ENCODE measurements at regions not wholly inside any gene's neighbourhood (a gene's known extent, or its start where the extent isn't known, plus 50 kb on each side); places are given as distances from the start of the nearest gene placed in this dataset.
"Not testable (repeated sequence)": the region's sequence is repeated elsewhere in the genome, so short reads cannot be mapped to it uniquely, and the experiment has no call there.

- H3K4me3 ChIP-seq (ENCODE audit: low read length), result no peak overlapping the region
- no peak for TF ChIP-seq ZNF274 (IDR thresholded peaks at IDR 0.05; ENCODE audit: low read depth, low read length)
These were observed 217.6 kb upstream of the FN1 start for GRCh38 chr2:215653344-215654030.

GRCh38 chr2:215652388-215652787, 216.5 kb upstream of the FN1 start:
- no peak for TF ChIP-seq ZNF274 (IDR thresholded peaks at IDR 0.05; ENCODE audit: low read depth, low read length)
- no peak overlapping the region for H3K4me3 ChIP-seq (ENCODE audit: low read length)

- no peak overlapping the region for H3K4me3 ChIP-seq (ENCODE audit: low read length)
- no peak for TF ChIP-seq ZNF274 (IDR thresholded peaks at IDR 0.05; ENCODE audit: low read depth, low read length)
These were observed 215.5 kb upstream of the FN1 start for GRCh38 chr2:215651412-215651811.

GRCh38 chr2:215644233-215644897, 208.5 kb upstream of the FN1 start:
- no peak for TF ChIP-seq ZNF274 (IDR thresholded peaks at IDR 0.05; ENCODE audit: low read depth, low read length)
- no peak overlapping the region for H3K4me3 ChIP-seq (ENCODE audit: low read length)

GRCh38 chr2:215638687-215639086, 202.8 kb upstream of the FN1 start:
- no peak overlapping the region for H3K4me3 ChIP-seq (ENCODE audit: low read length)

GRCh38 chr2:215637651-215638050, 201.8 kb upstream of the FN1 start:
- TF ChIP-seq ZNF274 (IDR thresholded peaks at IDR 0.05; ENCODE audit: low read depth, low read length), result no peak
- no peak overlapping the region for H3K4me3 ChIP-seq (ENCODE audit: low read length)

More at GRCh38 chr2:215638687-215639086, 202.8 kb upstream of the FN1 start:
- TF ChIP-seq ZNF274 (IDR thresholded peaks at IDR 0.05; ENCODE audit: low read depth, low read length), result no peak

- TF ChIP-seq ZNF274 (IDR thresholded peaks at IDR 0.05; ENCODE audit: low read depth, low read length), result no peak
- H3K4me3 ChIP-seq (ENCODE audit: low read length), result no peak overlapping the region
These were observed 200.9 kb upstream of the FN1 start for GRCh38 chr2:215636816-215637215.

GRCh38 chr2:215635788-215636139, 199.9 kb upstream of the FN1 start:
- no peak for TF ChIP-seq ZNF274 (IDR thresholded peaks at IDR 0.05; ENCODE audit: low read depth, low read length)
- no peak overlapping the region for H3K4me3 ChIP-seq (ENCODE audit: low read length)

- TF ChIP-seq ZNF274 (IDR thresholded peaks at IDR 0.05; ENCODE audit: low read depth, low read length), result no peak
- H3K4me3 ChIP-seq (ENCODE audit: low read length), result no peak overlapping the region
These were observed 199.4 kb upstream of the FN1 start for GRCh38 chr2:215635071-215635787.

GRCh38 chr2:215633360-215633759, 197.5 kb upstream of the FN1 start:
- H3K4me3 ChIP-seq (ENCODE audit: low read length), result no peak overlapping the region
- no peak for TF ChIP-seq ZNF274 (IDR thresholded peaks at IDR 0.05; ENCODE audit: low read depth, low read length)

- no peak for TF ChIP-seq ZNF274 (IDR thresholded peaks at IDR 0.05; ENCODE audit: low read depth, low read length)
- H3K4me3 ChIP-seq (ENCODE audit: low read length), result no peak overlapping the region
These were observed 195.8 kb upstream of the FN1 start for GRCh38 chr2:215631696-215632095.

GRCh38 chr2:215630796-215631195, 194.9 kb upstream of the FN1 start:
- not testable (repeated sequence) for H3K4me3 ChIP-seq (ENCODE audit: low read length)

GRCh38 chr2:215627771-215628170, 191.9 kb upstream of the FN1 start:
- no peak overlapping the region for H3K4me3 ChIP-seq (ENCODE audit: low read length)
- no peak for TF ChIP-seq ZNF274 (IDR thresholded peaks at IDR 0.05; ENCODE audit: low read depth, low read length)

GRCh38 chr2:215626812-215627281, 191.0 kb upstream of the FN1 start:
- H3K4me3 ChIP-seq (ENCODE audit: low read length), result no peak overlapping the region
- TF ChIP-seq ZNF274 (IDR thresholded peaks at IDR 0.05; ENCODE audit: low read depth, low read length), result no peak

- TF ChIP-seq ZNF274 (IDR thresholded peaks at IDR 0.05; ENCODE audit: low read depth, low read length), result no peak
- no peak overlapping the region for H3K4me3 ChIP-seq (ENCODE audit: low read length)
These were observed 190.2 kb upstream of the FN1 start for GRCh38 chr2:215626063-215626462.
